ENCODE measurements at regions not wholly inside any gene's neighbourhood (a gene's known extent, or its start where the extent isn't known, plus 50 kb on each side); places are given as distances from the start of the nearest gene placed in this dataset.

DNA sequence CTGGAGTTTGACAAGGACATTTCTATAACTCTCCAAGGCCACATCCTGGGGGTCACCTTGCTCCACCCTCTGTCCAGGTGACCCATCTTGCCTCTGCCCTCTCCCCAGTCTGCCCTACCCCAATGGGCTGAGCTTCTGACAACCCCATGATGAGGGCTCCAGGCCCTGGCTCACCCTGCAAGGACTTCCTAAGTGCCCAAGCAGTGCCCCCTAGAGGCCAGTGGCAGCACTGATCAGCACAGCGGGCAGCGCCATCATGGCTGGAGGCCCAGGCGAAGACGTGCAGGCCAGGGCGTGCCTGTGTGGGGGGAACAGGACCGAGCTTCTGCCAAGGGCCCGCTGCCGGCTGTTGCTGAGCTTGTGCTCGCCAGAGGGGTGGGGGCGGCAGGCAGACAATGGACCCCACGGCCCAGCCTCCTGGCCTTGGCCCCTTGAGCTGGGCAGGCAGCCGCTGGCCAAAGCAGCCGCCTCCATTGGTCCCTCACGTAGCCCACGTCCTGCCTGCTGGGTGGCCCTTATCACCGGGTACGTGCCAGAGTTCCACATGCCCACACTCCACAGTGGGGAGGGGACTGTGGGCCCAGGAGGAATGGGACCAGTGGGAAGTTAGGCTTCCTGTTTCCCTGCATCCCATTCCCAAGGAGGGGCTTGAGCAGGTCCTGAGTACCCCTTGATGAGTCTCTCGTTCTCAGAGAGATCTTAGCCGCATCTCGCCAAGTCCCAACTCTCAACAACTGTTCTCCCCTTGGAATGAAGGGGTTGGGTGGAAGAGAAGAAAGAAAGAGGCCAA, 64.3 kb downstream of the MRPL14 start:
- TF ChIP-seq, protein P1, sequence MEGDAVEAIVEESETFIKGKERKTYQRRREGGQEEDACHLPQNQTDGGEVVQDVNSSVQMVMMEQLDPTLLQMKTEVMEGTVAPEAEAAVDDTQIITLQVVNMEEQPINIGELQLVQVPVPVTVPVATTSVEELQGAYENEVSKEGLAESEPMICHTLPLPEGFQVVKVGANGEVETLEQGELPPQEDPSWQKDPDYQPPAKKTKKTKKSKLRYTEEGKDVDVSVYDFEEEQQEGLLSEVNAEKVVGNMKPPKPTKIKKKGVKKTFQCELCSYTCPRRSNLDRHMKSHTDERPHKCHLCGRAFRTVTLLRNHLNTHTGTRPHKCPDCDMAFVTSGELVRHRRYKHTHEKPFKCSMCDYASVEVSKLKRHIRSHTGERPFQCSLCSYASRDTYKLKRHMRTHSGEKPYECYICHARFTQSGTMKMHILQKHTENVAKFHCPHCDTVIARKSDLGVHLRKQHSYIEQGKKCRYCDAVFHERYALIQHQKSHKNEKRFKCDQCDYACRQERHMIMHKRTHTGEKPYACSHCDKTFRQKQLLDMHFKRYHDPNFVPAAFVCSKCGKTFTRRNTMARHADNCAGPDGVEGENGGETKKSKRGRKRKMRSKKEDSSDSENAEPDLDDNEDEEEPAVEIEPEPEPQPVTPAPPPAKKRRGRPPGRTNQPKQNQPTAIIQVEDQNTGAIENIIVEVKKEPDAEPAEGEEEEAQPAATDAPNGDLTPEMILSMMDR (IDR thresholded peaks at IDR 0.05; ENCODE audit: low read depth, low read length) = peak; percentile 86
- TF ChIP-seq, protein P2, sequence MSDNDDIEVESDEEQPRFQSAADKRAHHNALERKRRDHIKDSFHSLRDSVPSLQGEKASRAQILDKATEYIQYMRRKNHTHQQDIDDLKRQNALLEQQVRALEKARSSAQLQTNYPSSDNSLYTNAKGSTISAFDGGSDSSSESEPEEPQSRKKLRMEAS (IDR thresholded peaks at IDR 0.05; ENCODE audit: low read depth, low read length) = no peak
- TF ChIP-seq POLR2A (IDR thresholded peaks at IDR 0.05; ENCODE audit: extremely low read depth, insufficient read length) = no peak
- TF ChIP-seq MYC (IDR thresholded peaks at IDR 0.05; ENCODE audit: low read depth, low read length) = no peak

Data from NB4 (cell line).